Peyer's patch (tissue), 4 donors: ENCODE measurements at regions not wholly inside any gene's neighbourhood (a gene's known extent, or its start where the extent isn't known, plus 50 kb on each side); places are given as distances from the start of the nearest gene placed in this dataset.

Experiments
- POLR2A ChIP-seq, 2 donors: fragments of 450-650 bp; IDR thresholded peaks; one replicate each; pipeline ENCODE4 v1.5.1; 2017; ENCODE audit warnings: antibody characterized with exemption in 2 of 2, mild to moderate bottlenecking in 2 of 2, moderate library complexity in 2 of 2
- TF ChIP-seq, protein P1 (sequence below), 6 experiments: fragments of 450-650 bp in 4 of 6; fragments of 200-600 bp in 2 of 6; sonication (generic) in 1 of 6; IDR thresholded peaks; one replicate each; pipeline ENCODE4 v1.5.1; 2017 to 2019; ENCODE audit warnings: antibody characterized with exemption in 6 of 6, mild to moderate bottlenecking in 3 of 6, moderate library complexity in 1 of 6

DNA sequence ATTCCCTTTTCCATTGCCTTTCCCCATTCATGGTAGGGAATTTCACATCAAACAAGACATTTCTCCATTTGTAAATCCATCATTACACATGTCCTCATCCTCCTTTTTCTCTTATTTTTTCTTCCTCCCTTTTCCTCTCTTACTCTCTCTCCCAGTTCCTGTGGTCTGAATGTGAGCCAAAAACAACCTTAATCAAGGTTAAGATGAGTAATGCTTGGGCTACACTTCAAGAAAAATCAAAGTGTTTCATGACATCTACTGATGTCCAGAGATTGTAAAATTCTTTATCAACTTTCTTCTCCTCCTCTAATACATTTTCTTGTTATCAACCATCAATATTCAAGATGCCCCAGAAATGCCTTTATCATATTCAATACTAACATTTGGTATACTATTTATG, 172.5 kb upstream of the PRNP start:
- TF ChIP-seq, protein P1, sequence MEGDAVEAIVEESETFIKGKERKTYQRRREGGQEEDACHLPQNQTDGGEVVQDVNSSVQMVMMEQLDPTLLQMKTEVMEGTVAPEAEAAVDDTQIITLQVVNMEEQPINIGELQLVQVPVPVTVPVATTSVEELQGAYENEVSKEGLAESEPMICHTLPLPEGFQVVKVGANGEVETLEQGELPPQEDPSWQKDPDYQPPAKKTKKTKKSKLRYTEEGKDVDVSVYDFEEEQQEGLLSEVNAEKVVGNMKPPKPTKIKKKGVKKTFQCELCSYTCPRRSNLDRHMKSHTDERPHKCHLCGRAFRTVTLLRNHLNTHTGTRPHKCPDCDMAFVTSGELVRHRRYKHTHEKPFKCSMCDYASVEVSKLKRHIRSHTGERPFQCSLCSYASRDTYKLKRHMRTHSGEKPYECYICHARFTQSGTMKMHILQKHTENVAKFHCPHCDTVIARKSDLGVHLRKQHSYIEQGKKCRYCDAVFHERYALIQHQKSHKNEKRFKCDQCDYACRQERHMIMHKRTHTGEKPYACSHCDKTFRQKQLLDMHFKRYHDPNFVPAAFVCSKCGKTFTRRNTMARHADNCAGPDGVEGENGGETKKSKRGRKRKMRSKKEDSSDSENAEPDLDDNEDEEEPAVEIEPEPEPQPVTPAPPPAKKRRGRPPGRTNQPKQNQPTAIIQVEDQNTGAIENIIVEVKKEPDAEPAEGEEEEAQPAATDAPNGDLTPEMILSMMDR (IDR thresholded peaks at IDR 0.05), result no peak
- TF ChIP-seq POLR2A (IDR thresholded peaks at IDR 0.05), result no peak
